HCT116 (cell line): ENCODE measurements at regions not wholly inside any gene's neighbourhood (a gene's known extent, or its start where the extent isn't known, plus 50 kb on each side); places are given as distances from the start of the nearest gene placed in this dataset.

Source experiments
- CEBPB ChIP-seq: IDR thresholded peaks from 2 replicates; pipeline ENCODE4 v1.6.1; 2012; ENCODE audit warnings: low read depth
- CTCF ChIP-seq, 3 experiments: fragments of 200-600 bp in 1 of 3; sonication (generic) in 1 of 3; IDR thresholded peaks in 2 of 3; conservative IDR thresholded peaks in 1 of 3; 2 replicates each; pipeline ENCODE4 v1.5.1; 2012 to 2017; ENCODE audit warnings: low read depth in 2 of 3, low read length in 2 of 3, antibody characterized with exemption in 1 of 3, borderline replicate concordance in 1 of 3, control low read depth in 1 of 3, mild to moderate bottlenecking in 1 of 3, mixed read lengths in 1 of 3, mixed run types in 1 of 3, moderate library complexity in 1 of 3; ENCODE audit not compliant: insufficient read depth in 1 of 3
- ELF1 ChIP-seq: IDR thresholded peaks from 2 replicates; pipeline ENCODE4 v1.6.1; 2012; ENCODE audit warnings: low read depth, borderline replicate concordance
- JUND ChIP-seq: IDR thresholded peaks from 2 replicates; pipeline ENCODE4 v1.6.1; 2012
- MAX ChIP-seq: IDR thresholded peaks from 2 replicates; pipeline ENCODE4 v1.6.1; 2012
- POLR2A ChIP-seq: IDR thresholded peaks from 2 replicates; pipeline ENCODE4 v1.7.0; 2011; ENCODE audit warnings: borderline replicate concordance; ENCODE audit not compliant: insufficient read depth, insufficient read length; ENCODE audit errors: extremely low read depth
- POLR2AphosphoS5 ChIP-seq: IDR thresholded peaks from 2 replicates; pipeline ENCODE4 v1.6.1; 2011; ENCODE audit warnings: mild to moderate bottlenecking, low read depth, low read length, moderate library complexity
- RAD21 ChIP-seq: IDR thresholded peaks from 2 replicates; pipeline ENCODE4 v1.6.1; 2012; ENCODE audit warnings: low read depth, mild to moderate bottlenecking

- no peak for TF ChIP-seq CTCF (IDR thresholded peaks at IDR 0.05 in 2 of 3, conservative IDR thresholded peaks at IDR 0.05 in 1 of 3; ENCODE audit: borderline replicate concordance in 1 of 3, insufficient read depth in 1 of 3, low read depth in 2 of 3, low read length in 2 of 3)
- TF ChIP-seq POLR2A: no peak
- no peak for TF ChIP-seq POLR2AphosphoS5
- TF ChIP-seq MAX: no peak
- no peak for TF ChIP-seq JUND
- TF ChIP-seq RAD21: no peak
- no peak for TF ChIP-seq ELF1
- no peak for TF ChIP-seq CEBPB
These were observed 198.9 kb downstream of the NXNL2 start for GRCh38 chr9:88733651-88734421.
